BJ (cell line): ENCODE measurements at regions not wholly inside any gene's neighbourhood (a gene's known extent, or its start where the extent isn't known, plus 50 kb on each side); places are given as distances from the start of the nearest gene placed in this dataset. TPM values are rescaled to one million over a fixed set of nuclear protein-coding genes. Genes with fewer than 3 reads are reported as not detected.

ENCODE experiments used
- CTCF ChIA-PET: fragments of 350-600 bp; formaldehyde crosslinking; extraction: SDS; loops from one replicate; lab custom pipeline; 2021; ENCODE audit warnings: antibody characterized with exemption, inconsistent platforms; lab: Yijun Ruan, JAX
- POLR2A ChIA-PET: fragments of 300-600 bp; sonication (Branson Sonifier 250); formaldehyde crosslinking; extraction: SDS; loops from one replicate; lab custom pipeline; 2021; ENCODE audit warnings: antibody characterized with exemption; lab: Charles Lee
- DNase-seq: peaks from one replicate; pipeline ENCODE4 v3.0.0-alpha.2; 2011; ENCODE audit warnings: low read depth
- H3K27me3 ChIP-seq: 2 replicates; pipeline ENCODE4 v1.6.0; 2011; ENCODE audit warnings: low read length; ENCODE audit not compliant: control insufficient read depth, insufficient read depth
- H3K36me3 ChIP-seq: 2 replicates; pipeline ENCODE4 v1.5.1; 2011; ENCODE audit warnings: low read length; ENCODE audit not compliant: control insufficient read depth, insufficient read depth
- H3K4me3 ChIP-seq: 2 replicates; pipeline ENCODE4 v1.5.1; 2011; ENCODE audit warnings: low read depth, mild to moderate bottlenecking, control low read depth, low read length
- small RNA-seq: library from RNA; depleted of rRNA; stranded (forward); fragments of <200 nt; gene quantifications from one replicate; pipeline ENCODE3, GENCODE V24; 2012; ENCODE audit warnings: low replicate concordance, low read depth; ENCODE audit not compliant: insufficient read length
- TF ChIP-seq, protein P1 (sequence below): IDR thresholded peaks from 2 replicates; pipeline ENCODE4 v1.5.1; 2011; ENCODE audit warnings: low read depth, mild to moderate bottlenecking, control low read depth, inconsistent platforms, low read length, moderate library complexity; ENCODE audit not compliant: insufficient read depth

DNA sequence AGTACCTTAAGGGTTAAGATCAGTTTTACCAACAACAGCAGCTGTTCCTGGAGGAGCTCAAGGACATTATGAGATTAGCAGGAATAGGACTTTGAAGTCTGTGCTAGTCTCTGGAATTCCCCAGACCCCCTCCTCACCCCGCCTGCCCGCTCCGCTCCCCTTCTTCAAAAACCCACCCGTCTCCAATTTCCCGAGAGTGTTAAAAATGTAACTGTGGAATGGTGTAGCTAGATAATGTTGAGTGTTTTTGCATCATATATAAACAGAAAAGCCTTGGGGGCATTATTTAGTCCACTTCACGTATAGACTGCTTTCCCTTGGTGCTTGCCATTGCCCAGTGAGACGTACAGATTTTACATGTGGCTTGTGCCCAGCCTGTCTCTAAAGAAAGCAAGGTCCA lies 65.0 kb upstream of the SEMA6D start:
- DNase-seq, result no peak
- ChIA-PET POLR2A (no interaction called here), CTCF (no interaction called here)
- TF ChIP-seq, protein P1, sequence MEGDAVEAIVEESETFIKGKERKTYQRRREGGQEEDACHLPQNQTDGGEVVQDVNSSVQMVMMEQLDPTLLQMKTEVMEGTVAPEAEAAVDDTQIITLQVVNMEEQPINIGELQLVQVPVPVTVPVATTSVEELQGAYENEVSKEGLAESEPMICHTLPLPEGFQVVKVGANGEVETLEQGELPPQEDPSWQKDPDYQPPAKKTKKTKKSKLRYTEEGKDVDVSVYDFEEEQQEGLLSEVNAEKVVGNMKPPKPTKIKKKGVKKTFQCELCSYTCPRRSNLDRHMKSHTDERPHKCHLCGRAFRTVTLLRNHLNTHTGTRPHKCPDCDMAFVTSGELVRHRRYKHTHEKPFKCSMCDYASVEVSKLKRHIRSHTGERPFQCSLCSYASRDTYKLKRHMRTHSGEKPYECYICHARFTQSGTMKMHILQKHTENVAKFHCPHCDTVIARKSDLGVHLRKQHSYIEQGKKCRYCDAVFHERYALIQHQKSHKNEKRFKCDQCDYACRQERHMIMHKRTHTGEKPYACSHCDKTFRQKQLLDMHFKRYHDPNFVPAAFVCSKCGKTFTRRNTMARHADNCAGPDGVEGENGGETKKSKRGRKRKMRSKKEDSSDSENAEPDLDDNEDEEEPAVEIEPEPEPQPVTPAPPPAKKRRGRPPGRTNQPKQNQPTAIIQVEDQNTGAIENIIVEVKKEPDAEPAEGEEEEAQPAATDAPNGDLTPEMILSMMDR, result no peak
- H3K4me3 ChIP-seq, result no peak overlapping the region
- no peaks in the 10 kb centered on the region for H3K36me3 ChIP-seq
- peaks cover 1% of the 10 kb centered on the region; the same call in 1 of the 2 replicates for H3K27me3 ChIP-seq

GRCh38 chr15:47652844-47653243 lies 64.5 kb upstream of the SEMA6D start:
- peaks cover 1% of the 10 kb centered on the region; the same call in 1 of the 2 replicates for H3K27me3 ChIP-seq
- DNase-seq, result no peak
- no peaks in the 10 kb centered on the region for H3K36me3 ChIP-seq
- no peak overlapping the region for H3K4me3 ChIP-seq
- ChIA-PET CTCF (no interaction called here), POLR2A (no interaction called here)
- TF ChIP-seq, protein P1, result no peak

- POLR2A ChIA-PET, result interaction anchor here (0.6 kb wide), 1 partner anchor 108 kb away, joined by 3 read pairs; no protein-coding TSS in a partner anchor
- CTCF ChIA-PET, result no interaction called here
- DNase-seq, result no peak
- H3K36me3 ChIP-seq, result no peaks in the 10 kb centered on the region
- H3K27me3 ChIP-seq, result no peaks in the 10 kb centered on the region
- TF ChIP-seq, protein P1, result no peak
- no peak overlapping the region for H3K4me3 ChIP-seq
These were observed 55.6 kb upstream of the SEMA6D start for GRCh38 chr15:47661661-47662180.

DNA sequence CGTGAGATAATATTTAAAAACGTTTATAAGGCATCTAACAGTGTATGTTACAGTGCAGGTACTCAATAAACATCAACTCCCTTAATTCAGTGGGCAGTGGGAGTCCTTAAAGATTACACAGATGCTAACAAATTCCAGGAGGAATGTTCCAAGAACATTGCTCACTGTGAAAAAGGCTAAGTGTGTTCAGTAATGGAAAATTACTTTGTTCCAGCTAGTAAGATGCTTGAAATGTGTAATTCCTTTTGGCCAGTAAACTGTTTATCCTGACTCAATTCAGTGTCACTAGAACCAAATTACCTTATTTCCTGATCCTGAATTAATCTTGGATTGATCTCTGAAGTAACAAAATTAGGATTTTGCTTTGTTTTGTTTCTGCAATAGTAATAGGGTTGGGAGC lies 54.2 kb upstream of the SEMA6D start:
- no peak for DNase-seq
- Histone ChIP-seq H3K4me3 (no peak overlapping the region), H3K27me3 (no peaks in the 10 kb centered on the region), H3K36me3 (no peaks in the 10 kb centered on the region)
- TF ChIP-seq, protein P1, result no peak
- ChIA-PET POLR2A (no interaction called here), CTCF (no interaction called here)

Small RNAs in the stretch of these regions (small RNA-seq; reads per million reads assigned to genes)
- gene MTND5P40, result not detected
- gene RF01182, result not detected
- gene RN7SKP139, result not detected
- gene RNU6-1014P, result not detected
